CD4-positive, alpha-beta T cell (primary cell): ENCODE measurements at regions not wholly inside any gene's neighbourhood (a gene's known extent, or its start where the extent isn't known, plus 50 kb on each side); places are given as distances from the start of the nearest gene placed in this dataset.

Source experiments
- ATAC-seq: fragments of 200-7000 bp; cut with Tn5 transposase; one replicate; pipeline ENCODE4 v1.10.0; 2022; ENCODE audit warnings: mild to moderate bottlenecking; ENCODE audit not compliant: poor library complexity
- CTCF ChIA-PET: fragments of 350-600 bp; sonication (Branson Sonifier 250); formaldehyde crosslinking; loops from one replicate; lab custom pipeline; 2021; ENCODE audit warnings: antibody characterized with exemption, inconsistent platforms; lab: Charles Lee
- POLR2A ChIA-PET: fragments of 350-600 bp; sonication (Branson Sonifier 250); formaldehyde crosslinking; loops from one replicate; lab custom pipeline; 2021; ENCODE audit warnings: antibody characterized with exemption, inconsistent platforms; lab: Charles Lee
- DNase-seq, 14 experiments: peaks; one replicate each; pipeline ENCODE4 v3.0.0-alpha.2; 2013 to 2020; ENCODE audit warnings: mixed read lengths in 2 of 14
- H3K27ac ChIP-seq, 2 donors: one replicate each; pipeline versions ENCODE4 v1.5.1 to v1.7.0; 2013; ENCODE audit warnings: low read length in 2 of 2, low read depth in 1 of 2, mild to moderate bottlenecking in 1 of 2
- H3K27me3 ChIP-seq, 2 experiments: 1 replicate in 1 of 2; 2 replicates in 1 of 2; pipeline versions ENCODE4 v1.6.1 to v1.7.0; 2013; ENCODE audit warnings: low read length in 2 of 2, control low read depth in 1 of 2, mild to moderate bottlenecking in 1 of 2, moderate library complexity in 1 of 2; ENCODE audit not compliant: insufficient read depth in 2 of 2, control insufficient read depth in 1 of 2
- H3K36me3 ChIP-seq: one replicate; pipeline ENCODE4 v1.6.1; 2013; ENCODE audit warnings: low read length, control low read depth; ENCODE audit not compliant: insufficient read depth
- H3K4me1 ChIP-seq: one replicate; pipeline ENCODE4 v1.6.1; 2013; ENCODE audit warnings: low read length, control low read depth; ENCODE audit not compliant: insufficient read depth
- H3K4me3 ChIP-seq: one replicate; pipeline ENCODE4 v1.5.1; 2013; ENCODE audit warnings: mild to moderate bottlenecking, low read length, moderate library complexity
- H3K9me3 ChIP-seq, 2 experiments: 1 replicate in 1 of 2; 2 replicates in 1 of 2; pipeline versions ENCODE4 v1.6.1 to v1.7.0; 2013; ENCODE audit warnings: low read length in 2 of 2, mild to moderate bottlenecking in 2 of 2, control low read depth in 1 of 2, moderate library complexity in 1 of 2; ENCODE audit not compliant: control insufficient read depth in 1 of 2, insufficient read depth in 1 of 2
- H3K27ac Mint-ChIP-seq: one replicate; pipeline ENCODE4 v1.8.0; 2020; ENCODE audit warnings: mixed read lengths
- H3K27me3 Mint-ChIP-seq: one replicate; pipeline ENCODE4 v1.8.0; 2021; ENCODE audit warnings: mixed read lengths
- H3K36me3 Mint-ChIP-seq: one replicate; pipeline ENCODE4 v1.8.0; 2021; ENCODE audit warnings: low read depth, mixed read lengths
- H3K4me1 Mint-ChIP-seq: one replicate; pipeline ENCODE4 v1.8.0; 2021; ENCODE audit warnings: low read depth, mixed read lengths
- H3K4me3 Mint-ChIP-seq: one replicate; pipeline ENCODE4 v1.8.0; 2020; ENCODE audit warnings: mild to moderate bottlenecking, mixed read lengths
- H3K9me3 Mint-ChIP-seq: one replicate; pipeline ENCODE4 v1.8.0; 2020; ENCODE audit warnings: mixed read lengths
- intact Hi-C, 2 experiments: fragments of 100-400 bp; cut with DNase I in 1 of 2; cut with micrococcal nuclease in 1 of 2; formaldehyde crosslinking; loops; one replicate each; pipeline versions ENCODE4 v1.15.1 to v1.9.0; 2023 to 2025; cut with DNase I, micrococcal nuclease
- TF ChIP-seq, protein P1 (sequence below): fragments of 200-600 bp; IDR thresholded peaks from one replicate; pipeline ENCODE4 v1.8.0; 2022; ENCODE audit warnings: antibody characterized with exemption, mild to moderate bottlenecking

DNA sequence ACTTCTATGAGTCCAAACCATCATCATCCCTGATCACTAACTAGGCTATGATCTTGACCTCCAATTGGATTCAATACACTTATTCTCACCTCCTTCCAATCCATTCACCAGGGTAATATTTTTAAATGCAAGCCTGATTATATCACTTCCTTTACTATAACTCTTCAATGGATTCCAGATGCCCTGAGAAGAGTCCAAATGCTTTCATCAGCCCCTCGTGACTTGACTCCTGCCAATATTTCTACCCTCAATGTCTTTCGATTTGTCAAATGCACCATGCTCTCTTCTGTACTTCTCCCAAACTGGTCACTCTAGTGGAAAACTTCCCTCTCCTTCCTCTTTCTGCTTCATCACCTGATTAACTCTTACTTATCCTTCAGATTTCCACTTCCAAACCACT lies 70.8 kb downstream of the CD164 start:
- Mint-ChIP-seq H3K36me3 (no peaks in the 10 kb centered on the region), H3K27ac (no peak overlapping the region), H3K4me3 (no peak overlapping the region), H3K27me3 (no peaks in the 10 kb centered on the region), H3K4me1 (no peaks in the 10 kb centered on the region), H3K9me3 (no peaks in the 10 kb centered on the region)
- Histone ChIP-seq H3K27ac (no peak overlapping the region), H3K4me1 (no peaks in the 10 kb centered on the region), H3K9me3 (no peaks in the 10 kb centered on the region), H3K4me3 (no peak overlapping the region), H3K27me3 (no peaks in the 10 kb centered on the region), H3K36me3 (no peaks in the 10 kb centered on the region)
- DNase-seq (no peak), ATAC-seq (no peak)
- ChIA-PET CTCF (no interaction called here), POLR2A (no interaction called here)
- TF ChIP-seq, protein P1, sequence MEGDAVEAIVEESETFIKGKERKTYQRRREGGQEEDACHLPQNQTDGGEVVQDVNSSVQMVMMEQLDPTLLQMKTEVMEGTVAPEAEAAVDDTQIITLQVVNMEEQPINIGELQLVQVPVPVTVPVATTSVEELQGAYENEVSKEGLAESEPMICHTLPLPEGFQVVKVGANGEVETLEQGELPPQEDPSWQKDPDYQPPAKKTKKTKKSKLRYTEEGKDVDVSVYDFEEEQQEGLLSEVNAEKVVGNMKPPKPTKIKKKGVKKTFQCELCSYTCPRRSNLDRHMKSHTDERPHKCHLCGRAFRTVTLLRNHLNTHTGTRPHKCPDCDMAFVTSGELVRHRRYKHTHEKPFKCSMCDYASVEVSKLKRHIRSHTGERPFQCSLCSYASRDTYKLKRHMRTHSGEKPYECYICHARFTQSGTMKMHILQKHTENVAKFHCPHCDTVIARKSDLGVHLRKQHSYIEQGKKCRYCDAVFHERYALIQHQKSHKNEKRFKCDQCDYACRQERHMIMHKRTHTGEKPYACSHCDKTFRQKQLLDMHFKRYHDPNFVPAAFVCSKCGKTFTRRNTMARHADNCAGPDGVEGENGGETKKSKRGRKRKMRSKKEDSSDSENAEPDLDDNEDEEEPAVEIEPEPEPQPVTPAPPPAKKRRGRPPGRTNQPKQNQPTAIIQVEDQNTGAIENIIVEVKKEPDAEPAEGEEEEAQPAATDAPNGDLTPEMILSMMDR: no peak
- intact Hi-C loops: no loop called here

DNA sequence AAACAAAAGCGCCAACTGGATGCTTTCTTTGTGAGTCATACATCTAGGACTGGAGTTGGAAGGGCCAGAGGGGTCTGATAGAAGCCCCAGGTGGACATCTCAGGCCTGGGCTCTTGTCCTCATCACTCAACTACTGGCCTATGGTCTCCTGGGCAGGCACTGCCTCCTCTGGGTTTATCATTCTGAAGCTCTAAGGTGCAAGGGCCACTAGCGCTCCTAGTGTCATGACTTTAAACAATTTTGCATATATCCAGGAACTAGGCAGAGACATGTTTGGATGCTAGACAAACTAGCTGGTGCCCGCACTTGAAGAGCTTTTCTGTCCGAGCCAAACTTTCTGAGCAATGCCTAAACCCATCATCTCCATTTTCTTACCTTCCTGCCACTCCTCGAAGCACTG lies 72.3 kb downstream of the CD164 start:
- Histone ChIP-seq H3K27ac (no peak overlapping the region), H3K4me3 (no peak overlapping the region), H3K4me1 (no peaks in the 10 kb centered on the region), H3K27me3 (no peaks in the 10 kb centered on the region), H3K9me3 (no peaks in the 10 kb centered on the region), H3K36me3 (no peaks in the 10 kb centered on the region)
- no peaks in the 10 kb centered on the region for H3K27me3 Mint-ChIP-seq
- no peaks in the 10 kb centered on the region for H3K4me1 Mint-ChIP-seq
- POLR2A ChIA-PET: no interaction called here
- intact Hi-C loops: no loop called here
- no peaks in the 10 kb centered on the region for H3K9me3 Mint-ChIP-seq
- ATAC-seq (no peak), DNase-seq (no peak)
- no peaks in the 10 kb centered on the region for H3K36me3 Mint-ChIP-seq
- TF ChIP-seq, protein P1: no peak
- CTCF ChIA-PET: no interaction called here
- no peak overlapping the region for H3K27ac Mint-ChIP-seq
- H3K4me3 Mint-ChIP-seq: no peak overlapping the region

DNA sequence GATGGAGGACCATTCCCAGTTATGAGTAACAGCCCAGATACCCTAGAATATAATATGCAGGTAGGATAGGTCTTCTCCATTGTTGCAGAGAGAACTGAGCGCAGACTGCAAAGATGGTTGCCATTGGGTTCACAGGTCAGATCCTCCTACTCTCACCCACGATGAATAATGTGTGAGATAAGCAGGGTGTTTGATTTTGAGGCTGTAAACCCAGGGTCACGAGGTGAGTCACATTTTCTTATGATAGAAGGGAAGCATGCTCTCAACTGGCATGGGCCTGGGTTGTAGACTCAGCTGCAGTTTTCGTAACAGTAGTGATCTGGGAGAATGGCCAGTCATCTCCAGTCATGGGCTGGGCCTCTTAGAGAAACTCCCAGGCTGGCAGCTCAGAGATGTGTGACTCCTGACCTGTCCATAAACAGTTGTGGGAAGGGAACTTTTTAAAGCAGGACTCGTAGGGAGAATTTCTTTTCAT lies 74.2 kb downstream of the CD164 start:
- no peaks in the 10 kb centered on the region for H3K36me3 Mint-ChIP-seq

More for the DNA sequence above, 74.2 kb downstream of the CD164 start:
- ATAC-seq: no peak
- no peaks in the 10 kb centered on the region for H3K9me3 Mint-ChIP-seq
- TF ChIP-seq, protein P1: no peak
- Histone ChIP-seq H3K27ac (no peak overlapping the region), H3K27me3 (no peaks in the 10 kb centered on the region), H3K36me3 (no peaks in the 10 kb centered on the region), H3K9me3 (no peaks in the 10 kb centered on the region), H3K4me3 (no peak overlapping the region), H3K4me1 (no peaks in the 10 kb centered on the region)
- ChIA-PET CTCF (no interaction called here), POLR2A (interaction anchor here (0.6 kb wide), 1 partner anchor 41 kb away, joined by 3 read pairs; no protein-coding TSS in a partner anchor)
- no peak overlapping the region for H3K27ac Mint-ChIP-seq
- H3K4me3 Mint-ChIP-seq: no peak overlapping the region
- no peaks in the 10 kb centered on the region for H3K27me3 Mint-ChIP-seq
- intact Hi-C loops: no loop called here
- no peaks in the 10 kb centered on the region for H3K4me1 Mint-ChIP-seq
- DNase-seq: peak in 2 of 14 experiments; percentile 17 to 45
